CD14-positive monocyte (primary cell): ENCODE measurements at regions not wholly inside any gene's neighbourhood (a gene's known extent, or its start where the extent isn't known, plus 50 kb on each side); places are given as distances from the start of the nearest gene placed in this dataset.
"Not testable (repeated sequence)": the region's sequence is repeated elsewhere in the genome, so short reads cannot be mapped to it uniquely, and the experiment has no call there.

ENCODE experiments used
- DNase-seq, 3 donors: peaks; one replicate each; pipeline ENCODE4 v3.0.0-alpha.2; 2011 to 2022
- H2AFZ ChIP-seq: 2 replicates; pipeline ENCODE4 v1.6.0; 2012; ENCODE audit warnings: mild to moderate bottlenecking, low read depth, low read length, inconsistent platforms; ENCODE audit not compliant: insufficient read depth, poor library complexity, severe bottlenecking
- H3K27ac ChIP-seq, 2 donors: 1 replicate in 1 of 2; 2 replicates in 1 of 2; pipeline ENCODE4 v1.5.1; 2012 to 2013; ENCODE audit warnings: low read length in 2 of 2, control low read depth in 1 of 2, inconsistent platforms in 1 of 2, low read depth in 1 of 2, mild to moderate bottlenecking in 1 of 2
- H3K27me3 ChIP-seq, 2 donors: one replicate each; pipeline versions ENCODE4 v1.6.0 to v1.6.1; 2011 to 2013; ENCODE audit warnings: low read length in 2 of 2; ENCODE audit not compliant: control insufficient read depth in 2 of 2, insufficient read depth in 2 of 2
- H3K36me3 ChIP-seq, 2 donors: replicated peaks in 1 of 2; 1 replicate in 1 of 2; 2 replicates in 1 of 2; pipeline versions ENCODE4 v1.5.1 to v1.6.1; 2012 to 2013; ENCODE audit warnings: low read length in 2 of 2, control low read depth in 1 of 2, inconsistent platforms in 1 of 2, mild to moderate bottlenecking in 1 of 2; ENCODE audit not compliant: insufficient read depth in 2 of 2, control insufficient read depth in 1 of 2
- H3K4me1 ChIP-seq, 2 donors: 1 replicate in 1 of 2; 2 replicates in 1 of 2; pipeline versions ENCODE4 v1.5.1 to v1.6.1; 2012 to 2013; ENCODE audit warnings: low read length in 2 of 2, control low read depth in 1 of 2, inconsistent platforms in 1 of 2, mild to moderate bottlenecking in 1 of 2, moderate library complexity in 1 of 2; ENCODE audit not compliant: insufficient read depth in 2 of 2, control insufficient read depth in 1 of 2
- H3K4me2 ChIP-seq: replicated peaks from 2 replicates; pipeline ENCODE3; 2012; ENCODE audit warnings: low read length, moderate library complexity, mild to moderate bottlenecking; ENCODE audit not compliant: poor library complexity, severe bottlenecking; ENCODE audit errors: extremely low read depth
- H3K4me3 ChIP-seq, 3 experiments: fragments of 200-600 bp in 1 of 3; sonication (generic) in 1 of 3; replicated peaks in 1 of 3; 1 replicate in 2 of 3; 2 replicates in 1 of 3; pipeline ENCODE4 v1.5.1; 2011 to 2013; ENCODE audit warnings: low read length in 3 of 3, mild to moderate bottlenecking in 3 of 3, control low read depth in 2 of 3, low read depth in 2 of 3, inconsistent platforms in 1 of 3, moderate library complexity in 1 of 3
- H3K79me2 ChIP-seq: 2 replicates; pipeline ENCODE4 v1.6.0; 2012; ENCODE audit warnings: mild to moderate bottlenecking, control low read depth, inconsistent platforms, low read length, moderate library complexity; ENCODE audit not compliant: insufficient read depth
- H3K9ac ChIP-seq: 2 replicates; pipeline ENCODE4 v1.6.0; 2017; ENCODE audit warnings: low read length, mild to moderate bottlenecking; ENCODE audit not compliant: insufficient read depth, poor library complexity, severe bottlenecking
- H3K9me3 ChIP-seq, 2 donors: replicated peaks in 1 of 2; 1 replicate in 1 of 2; 2 replicates in 1 of 2; pipeline versions ENCODE4 v1.5.1 to v1.6.1; 2012 to 2013; ENCODE audit warnings: low read length in 2 of 2, control low read depth in 1 of 2; ENCODE audit not compliant: control insufficient read depth in 1 of 2, insufficient read depth in 1 of 2
- H4K20me1 ChIP-seq: 2 replicates; pipeline ENCODE4 v1.6.0; 2012; ENCODE audit warnings: mild to moderate bottlenecking, low read length, control low read depth, moderate library complexity; ENCODE audit not compliant: insufficient read depth
- H3K27ac Mint-ChIP-seq, 7 donors: one replicate each; pipeline ENCODE4 v1.8.0; 2020; ENCODE audit warnings: mild to moderate bottlenecking in 7 of 7, mixed read lengths in 7 of 7, moderate library complexity in 6 of 7, inconsistent platforms in 2 of 7
- H3K27me3 Mint-ChIP-seq, 3 donors: one replicate each; pipeline ENCODE4 v1.8.0; 2021 to 2022; ENCODE audit warnings: low read depth in 3 of 3, mild to moderate bottlenecking in 3 of 3, mixed read lengths in 3 of 3, moderate library complexity in 3 of 3, inconsistent platforms in 1 of 3
- H3K36me3 Mint-ChIP-seq, 2 donors: one replicate each; pipeline ENCODE4 v1.8.0; 2020; ENCODE audit warnings: mixed read lengths in 2 of 2, inconsistent platforms in 1 of 2, mild to moderate bottlenecking in 1 of 2
- H3K4me1 Mint-ChIP-seq: one replicate; pipeline ENCODE4 v1.8.0; 2020; ENCODE audit warnings: mild to moderate bottlenecking, mixed read lengths
- H3K4me3 Mint-ChIP-seq, 2 donors: one replicate each; pipeline ENCODE4 v1.8.0; 2020; ENCODE audit warnings: mild to moderate bottlenecking in 2 of 2, mixed read lengths in 2 of 2, moderate library complexity in 1 of 2
- H3K9me3 Mint-ChIP-seq, 7 donors: one replicate each; pipeline ENCODE4 v1.8.0; 2020 to 2022; ENCODE audit warnings: mixed read lengths in 7 of 7, mild to moderate bottlenecking in 6 of 7, moderate library complexity in 6 of 7, inconsistent platforms in 2 of 7
- CTCF ChIP-seq: fragments of 200-600 bp; IDR thresholded peaks from one replicate; pipeline ENCODE4 v1.8.0; 2022; ENCODE audit warnings: antibody characterized with exemption, mild to moderate bottlenecking
- WGBS: methylation state at CpG from one replicate; pipeline ENCODE4 v1.1.5; 2013; ENCODE audit warnings: missing lambda C conversion rate; ENCODE audit not compliant: insufficient coverage; 5-methylcytosine and 5-hydroxymethylcytosine counted together
- intact Hi-C, 2 donors: fragments of 100-400 bp; cut with micrococcal nuclease; formaldehyde crosslinking; loops; one replicate each; pipeline versions ENCODE4 v1.15.0 to v1.15.1; 2023

GRCh38 chr6:21880249-21880648, 286.7 kb downstream of the SOX4 start:
- H3K4me3 ChIP-seq, H3K9me3 ChIP-seq, H3K79me2 ChIP-seq, H3K4me1 ChIP-seq, intact Hi-C loops, H3K27me3 ChIP-seq, H3K4me1 Mint-ChIP-seq, H2AFZ ChIP-seq, H3K27ac Mint-ChIP-seq, DNase-seq, H3K4me3 Mint-ChIP-seq, H3K27ac ChIP-seq, H4K20me1 ChIP-seq, H3K4me2 ChIP-seq, H3K27me3 Mint-ChIP-seq, H3K9ac ChIP-seq, H3K36me3 ChIP-seq, H3K36me3 Mint-ChIP-seq: not testable (repeated sequence)
- peaks cover 0 to 15% (median 8%) of the 10 kb centered on the region in 7 donors for H3K9me3 Mint-ChIP-seq
- no CpG with 5 or more reads among the region's 2 CpGs for WGBS

GRCh38 chr6:21881969-21882465, 288.5 kb downstream of the SOX4 start:
- intact Hi-C loops, result no loop called here

More at GRCh38 chr6:21881969-21882465, 288.5 kb downstream of the SOX4 start:
- Mint-ChIP-seq H3K36me3 (no peaks in the 10 kb centered on the region), H3K4me1 (no peaks in the 10 kb centered on the region), H3K9me3 (peaks cover 0 to 15% (median 8%) of the 10 kb centered on the region in 7 donors), H3K27me3 (peaks cover 0 to 2% (median 0%) of the 10 kb centered on the region in 3 donors), H3K27ac (no peak overlapping the region), H3K4me3 (no peak overlapping the region)
- Histone ChIP-seq H3K9ac (no peak overlapping the region), H3K4me3 (no peak overlapping the region), H3K36me3 (no peaks in the 10 kb centered on the region), H2AFZ (no peak overlapping the region), H3K79me2 (no peaks in the 10 kb centered on the region), H3K27me3 (no peaks in the 10 kb centered on the region), H3K9me3 (no peaks in the 10 kb centered on the region), H3K4me1 (no peaks in the 10 kb centered on the region), H3K4me2 (no peak overlapping the region), H3K27ac (no peak overlapping the region), H4K20me1 (no peaks in the 10 kb centered on the region)
- DNase-seq, result no peak
- WGBS, result no CpG with 5 or more reads among the region's 1 CpG
- TF ChIP-seq CTCF, result no peak
